Mucosa of descending colon (tissue), 3 donors: ENCODE measurements at regions not wholly inside any gene's neighbourhood (a gene's known extent, or its start where the extent isn't known, plus 50 kb on each side); places are given as distances from the start of the nearest gene placed in this dataset.
A peak's percentile ranks its signal among the peaks of the same experiment; 100 is the strongest.

Experiments used
- ATAC-seq: fragments of 200-7000 bp; cut with Tn5 transposase; one replicate; pipeline ENCODE4 v1.9.1; 2020; ENCODE audit warnings: mild to moderate bottlenecking, moderate library complexity
- DNase-seq, 3 donors: peaks; one replicate each; pipeline ENCODE4 v3.0.0-alpha.2; 2020
- H3K36me3 ChIP-seq: fragments of 200-600 bp; one replicate; pipeline ENCODE4 v1.8.0; 2021; ENCODE audit warnings: low read depth, mild to moderate bottlenecking
- H3K4me1 ChIP-seq: fragments of 200-600 bp; one replicate; pipeline ENCODE4 v1.8.0; 2021; ENCODE audit warnings: low read depth, mild to moderate bottlenecking
- H3K4me3 ChIP-seq: fragments of 200-600 bp; one replicate; pipeline ENCODE4 v1.8.0; 2021; ENCODE audit warnings: mild to moderate bottlenecking
- H3K9me3 ChIP-seq: fragments of 200-600 bp; one replicate; pipeline ENCODE4 v1.8.0; 2021; ENCODE audit warnings: mild to moderate bottlenecking
- intact Hi-C, 2 donors: fragments of 100-400 bp; cut with DNase I in 1 of 2; cut with micrococcal nuclease in 1 of 2; formaldehyde crosslinking; loops; one replicate each; pipeline versions ENCODE4 v1.11.0 to v1.11.1; 2022; cut with DNase I, micrococcal nuclease
- TF ChIP-seq, protein P1 (sequence below): fragments of 200-600 bp; IDR thresholded peaks from one replicate; pipeline ENCODE4 v1.8.0; 2022; ENCODE audit warnings: antibody characterized with exemption, mild to moderate bottlenecking
- donor health status: DM: no; HTN: no; CAD: no; lungs with moderate emphysema.
- donor health status: DM: no; HTN: no; CAD: no.
- donor health status: DM: no; HTN: yes; CAD: no.

DNA sequence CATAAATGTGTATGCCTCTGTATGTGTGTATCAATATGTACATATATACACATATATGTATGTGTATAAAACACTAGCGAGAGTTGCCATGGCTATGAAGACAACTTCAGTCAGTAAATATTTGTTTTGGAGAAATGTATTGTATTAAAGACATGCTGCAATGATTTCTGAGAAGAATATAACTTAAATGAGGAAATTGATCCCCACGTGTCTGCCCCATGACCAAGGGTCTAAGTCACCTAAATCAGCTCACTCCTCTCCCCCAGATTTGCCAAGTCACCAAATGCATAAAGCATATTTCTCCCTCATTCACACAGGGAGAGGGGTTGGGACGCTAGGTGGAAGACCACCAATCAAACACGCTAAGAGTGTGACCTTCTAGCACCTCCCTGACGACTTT is 58.3 kb upstream of the LYST start:
- Histone ChIP-seq H3K36me3 (no peaks in the 10 kb centered on the region), H3K4me1 (peaks cover 17% of the 10 kb centered on the region), H3K9me3 (no peaks in the 10 kb centered on the region), H3K4me3 (no peak overlapping the region)
- DNase-seq (no peak), ATAC-seq (no peak)
- TF ChIP-seq, protein P1, sequence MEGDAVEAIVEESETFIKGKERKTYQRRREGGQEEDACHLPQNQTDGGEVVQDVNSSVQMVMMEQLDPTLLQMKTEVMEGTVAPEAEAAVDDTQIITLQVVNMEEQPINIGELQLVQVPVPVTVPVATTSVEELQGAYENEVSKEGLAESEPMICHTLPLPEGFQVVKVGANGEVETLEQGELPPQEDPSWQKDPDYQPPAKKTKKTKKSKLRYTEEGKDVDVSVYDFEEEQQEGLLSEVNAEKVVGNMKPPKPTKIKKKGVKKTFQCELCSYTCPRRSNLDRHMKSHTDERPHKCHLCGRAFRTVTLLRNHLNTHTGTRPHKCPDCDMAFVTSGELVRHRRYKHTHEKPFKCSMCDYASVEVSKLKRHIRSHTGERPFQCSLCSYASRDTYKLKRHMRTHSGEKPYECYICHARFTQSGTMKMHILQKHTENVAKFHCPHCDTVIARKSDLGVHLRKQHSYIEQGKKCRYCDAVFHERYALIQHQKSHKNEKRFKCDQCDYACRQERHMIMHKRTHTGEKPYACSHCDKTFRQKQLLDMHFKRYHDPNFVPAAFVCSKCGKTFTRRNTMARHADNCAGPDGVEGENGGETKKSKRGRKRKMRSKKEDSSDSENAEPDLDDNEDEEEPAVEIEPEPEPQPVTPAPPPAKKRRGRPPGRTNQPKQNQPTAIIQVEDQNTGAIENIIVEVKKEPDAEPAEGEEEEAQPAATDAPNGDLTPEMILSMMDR, result no peak
- intact Hi-C loops, result no loop called here

DNA sequence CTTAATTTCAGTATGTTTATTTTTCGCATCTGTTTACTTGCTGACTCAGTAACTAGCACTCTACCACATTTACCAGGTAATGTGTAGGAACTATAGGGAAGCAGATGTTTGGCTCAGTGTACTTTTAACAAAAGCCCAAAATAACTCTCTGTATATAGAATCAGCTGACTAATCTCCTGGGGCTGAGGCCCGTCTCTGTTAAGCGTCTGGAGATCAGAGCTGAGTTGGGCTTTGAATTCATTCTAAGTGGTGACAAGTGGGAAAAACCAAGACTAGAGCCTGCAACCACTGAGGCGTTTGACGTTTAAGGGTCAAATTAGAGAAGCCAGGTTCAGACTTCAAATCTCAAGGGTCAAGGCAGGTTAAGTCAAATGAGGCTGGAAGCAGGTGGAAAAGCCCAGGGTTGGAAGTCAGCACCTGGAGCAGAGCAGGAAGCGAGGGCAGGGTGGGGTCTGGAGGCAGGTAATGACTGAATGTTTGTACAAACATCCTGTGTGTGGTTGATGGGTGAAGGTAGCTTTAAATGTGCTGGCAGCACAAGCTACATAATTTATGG is 56.8 kb upstream of the LYST start:
- H3K9me3 ChIP-seq, result no peaks in the 10 kb centered on the region
- DNase-seq (peak; percentile 72 to 80 (median 76)), ATAC-seq (peak; percentile 91)
- peaks cover 25% of the 10 kb centered on the region for H3K4me1 ChIP-seq
- intact Hi-C loops, result no loop called here
- H3K4me3 ChIP-seq, result no peak overlapping the region
- no peaks in the 10 kb centered on the region for H3K36me3 ChIP-seq
- TF ChIP-seq, protein P1, result no peak

DNA sequence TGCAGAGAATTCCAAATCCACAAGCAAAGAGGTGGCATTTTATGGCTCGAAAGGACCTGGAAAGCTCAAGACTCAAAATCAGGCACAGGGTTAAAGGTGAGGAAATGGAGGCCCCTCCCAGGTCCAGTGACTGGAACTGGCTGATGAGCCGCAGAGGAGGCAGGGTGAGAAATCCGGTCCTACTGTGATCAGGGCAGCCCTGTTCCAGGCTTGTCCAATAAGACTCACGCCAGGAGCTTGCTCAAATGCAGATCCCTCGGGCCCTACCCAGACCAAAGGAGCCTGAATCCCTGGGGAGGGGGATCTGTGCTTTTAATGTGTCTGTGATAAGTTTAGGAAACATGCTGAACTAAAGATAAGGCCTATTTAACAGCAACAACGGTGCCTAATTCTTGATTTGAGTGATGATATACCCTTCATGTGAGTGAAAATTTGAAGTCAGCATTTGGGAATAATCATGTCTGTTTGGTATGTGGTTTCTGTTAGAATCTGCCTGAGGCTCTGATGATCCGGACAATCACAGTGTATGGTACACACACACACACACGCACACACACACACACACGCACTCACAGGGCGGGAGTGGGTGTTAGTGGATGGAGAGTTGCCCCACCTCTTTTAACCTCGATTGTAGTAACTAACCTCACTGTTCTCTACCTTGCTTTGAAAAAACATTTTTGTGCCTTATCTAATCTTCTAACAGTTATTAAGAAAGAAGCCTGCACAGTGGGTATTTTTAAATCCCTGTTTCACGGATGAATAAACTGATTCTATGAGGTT is 54.1 kb upstream of the LYST start:
- TF ChIP-seq, protein P1, result no peak
- H3K9me3 ChIP-seq, result no peaks in the 10 kb centered on the region
- H3K4me3 ChIP-seq, result no peak overlapping the region
- ATAC-seq (no peak), DNase-seq (peak in 2 of 3 donors; percentile 53 to 55)
- no peaks in the 10 kb centered on the region for H3K36me3 ChIP-seq
- intact Hi-C loops, result no loop called here
- H3K4me1 ChIP-seq, result peaks cover 32% of the 10 kb centered on the region

DNA sequence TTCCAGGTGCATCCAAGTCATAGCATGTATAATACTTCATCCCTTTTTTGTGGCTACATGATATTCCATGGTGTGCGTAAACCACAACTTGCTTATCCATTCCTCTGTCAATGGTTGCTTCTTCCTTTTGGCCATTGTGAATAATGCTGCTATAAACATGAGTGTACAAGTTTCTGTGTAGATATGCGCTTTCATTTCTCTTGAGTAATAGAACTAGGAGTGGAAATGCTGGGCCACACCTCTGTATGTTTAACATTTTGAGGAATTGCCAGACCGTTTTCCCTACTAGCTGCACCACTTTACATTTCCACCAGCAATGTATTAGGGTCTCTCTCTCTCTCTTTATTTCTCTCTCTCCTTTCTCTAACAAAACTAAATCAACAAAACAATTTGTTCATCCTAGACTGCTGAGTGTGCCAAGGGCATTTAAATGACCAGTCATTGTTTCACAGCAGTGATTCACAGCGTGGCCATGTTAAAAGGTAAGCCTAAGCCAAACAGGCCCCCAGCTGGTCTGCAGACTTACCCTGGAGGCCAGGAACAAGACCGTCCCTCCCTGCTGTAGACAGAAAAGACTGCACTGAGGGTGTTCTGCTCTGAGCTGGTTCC is 53.2 kb upstream of the LYST start:
- peaks cover 32% of the 10 kb centered on the region for H3K4me1 ChIP-seq
- no peaks in the 10 kb centered on the region for H3K9me3 ChIP-seq
- ATAC-seq (peak; percentile 69), DNase-seq (peak in 1 of 3 donors; percentile 43)
- no peaks in the 10 kb centered on the region for H3K36me3 ChIP-seq
- TF ChIP-seq, protein P1, result no peak
- no peak overlapping the region for H3K4me3 ChIP-seq
- intact Hi-C loops, result no loop called here

DNA sequence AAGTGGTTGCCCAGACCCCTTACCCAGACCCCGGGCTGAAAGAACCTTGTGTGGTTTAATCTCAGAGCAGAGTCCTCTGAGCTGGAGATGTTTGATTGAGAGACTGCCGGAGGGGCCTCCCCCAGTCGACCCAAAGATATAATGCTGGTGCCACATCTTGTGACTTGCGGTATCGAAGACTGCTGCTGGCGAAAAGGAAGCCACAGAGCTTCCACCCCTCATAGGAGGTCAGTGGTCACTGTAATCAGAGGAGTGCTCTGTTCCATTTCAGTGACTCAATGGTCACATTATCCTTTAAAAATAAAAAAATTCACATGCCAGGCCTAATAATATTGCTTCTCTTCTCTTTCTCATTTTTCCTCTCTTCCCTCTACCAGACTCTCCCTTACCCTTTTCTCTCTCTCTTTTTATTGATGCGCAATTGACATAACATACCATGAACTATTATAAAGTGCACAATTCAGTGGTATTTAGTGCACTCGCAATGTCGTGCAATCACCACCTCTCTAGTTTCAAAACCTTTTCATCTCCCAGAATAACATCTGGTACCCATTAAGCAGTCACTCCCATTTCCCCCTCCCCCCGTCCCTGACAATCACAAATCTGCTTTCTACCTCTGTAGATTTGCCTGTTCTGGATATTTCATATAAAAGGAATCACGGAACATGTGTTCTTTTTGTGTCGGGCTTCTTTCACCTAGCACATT is 52.6 kb upstream of the LYST start:
- ATAC-seq (no peak), DNase-seq (no peak)
- H3K4me3 ChIP-seq, result no peak overlapping the region
- H3K9me3 ChIP-seq, result no peaks in the 10 kb centered on the region
- intact Hi-C loops, result no loop called here
- TF ChIP-seq, protein P1, result no peak
- H3K36me3 ChIP-seq, result no peaks in the 10 kb centered on the region
- H3K4me1 ChIP-seq, result peaks cover 32% of the 10 kb centered on the region
